GM12872 (cell line): ENCODE measurements at regions not wholly inside any gene's neighbourhood (a gene's known extent, or its start where the extent isn't known, plus 50 kb on each side); places are given as distances from the start of the nearest gene placed in this dataset.

Experiments
- CTCF ChIP-seq: IDR thresholded peaks from 3 replicates; pipeline ENCODE4 v1.5.1; 2011; ENCODE audit warnings: low read depth, mild to moderate bottlenecking, low read length, moderate library complexity; ENCODE audit not compliant: insufficient read depth

GRCh38 chr10:57786850-57787750 is 480.6 kb downstream of the IPMK start:
- TF ChIP-seq CTCF = no peak

- TF ChIP-seq CTCF = no peak
Observed at GRCh38 chr10:57786331-57786730, 481.4 kb downstream of the IPMK start.

GRCh38 chr10:57785546-57785945 is 482.1 kb downstream of the IPMK start:
- TF ChIP-seq CTCF = no peak

GRCh38 chr10:57785068-57785467 is 482.6 kb downstream of the IPMK start:
- no peak for TF ChIP-seq CTCF

- TF ChIP-seq CTCF = no peak
Observed at GRCh38 chr10:57776688-57777432, 490.8 kb downstream of the IPMK start.

GRCh38 chr10:57775250-57775649 is 492.4 kb downstream of the IPMK start:
- no peak for TF ChIP-seq CTCF

GRCh38 chr10:57769298-57769697 is 498.4 kb downstream of the IPMK start:
- no peak for TF ChIP-seq CTCF
